ENCODE measurements at regions not wholly inside any gene's neighbourhood (a gene's known extent, or its start where the extent isn't known, plus 50 kb on each side); places are given as distances from the start of the nearest gene placed in this dataset.

DNA sequence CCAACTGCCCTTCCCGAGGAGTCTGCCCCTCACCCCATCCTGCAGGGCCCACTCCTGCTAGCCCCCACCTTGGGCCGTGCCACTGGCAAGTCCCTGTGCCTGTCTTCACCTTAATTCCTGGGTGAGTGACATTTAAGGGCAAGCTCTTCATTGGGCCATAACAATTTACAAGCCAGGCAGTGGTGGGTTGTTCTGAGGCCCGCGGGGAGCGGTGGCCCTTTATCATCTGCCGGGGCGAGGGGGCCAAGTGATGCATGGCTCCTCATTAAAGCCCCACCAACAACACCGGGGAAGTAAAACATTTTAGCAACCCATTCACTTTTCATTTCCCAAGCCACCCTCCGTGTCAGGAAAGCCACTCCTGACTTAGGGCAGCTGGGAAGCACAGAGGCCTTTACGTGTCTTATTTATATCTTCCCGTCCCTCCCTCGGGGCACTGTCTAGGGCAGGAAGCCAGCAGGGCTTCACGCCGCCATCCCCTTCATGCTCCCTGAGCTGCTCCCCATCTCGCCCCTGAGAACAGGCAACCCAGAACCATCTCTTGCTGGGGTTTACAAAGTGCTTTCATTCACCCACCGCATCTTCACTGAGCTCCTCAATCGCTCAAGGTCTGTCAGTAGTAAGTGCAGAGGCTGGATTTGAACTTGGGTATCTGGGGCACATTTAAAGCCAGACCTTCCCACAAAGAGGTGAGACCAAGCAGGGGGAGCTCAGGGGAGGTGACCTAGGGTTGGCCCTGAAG is 55.5 kb upstream of the CCDC167 start:
- DNase-seq: no peak

DNA sequence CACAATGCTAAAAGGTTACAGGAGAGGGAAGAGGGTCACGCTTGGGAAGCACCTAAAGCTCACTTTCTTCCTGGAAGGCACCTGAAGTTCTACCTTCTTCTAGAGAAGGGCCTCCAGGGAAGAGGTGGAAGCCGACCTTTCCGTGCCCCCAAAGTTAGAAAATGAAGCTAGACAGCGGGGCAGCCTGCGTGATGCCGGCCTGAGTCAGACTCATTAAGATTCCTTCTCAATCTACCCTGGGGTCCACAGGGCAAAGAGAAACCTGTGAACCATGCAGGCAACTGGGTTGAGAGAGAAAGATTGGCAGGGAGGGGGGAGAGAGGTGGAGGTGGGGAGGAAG is 54.8 kb upstream of the CCDC167 start:
- no peak for DNase-seq

- DNase-seq: no peak
Observed at GRCh38 chr6:37552267-37552666, 52.6 kb upstream of the CCDC167 start.

GRCh38 chr6:37551867-37552266 is 52.2 kb upstream of the CCDC167 start:
- DNase-seq: no peak

- DNase-seq: no peak
Observed at GRCh38 chr6:37551446-37551845, 51.8 kb upstream of the CCDC167 start.

DNA sequence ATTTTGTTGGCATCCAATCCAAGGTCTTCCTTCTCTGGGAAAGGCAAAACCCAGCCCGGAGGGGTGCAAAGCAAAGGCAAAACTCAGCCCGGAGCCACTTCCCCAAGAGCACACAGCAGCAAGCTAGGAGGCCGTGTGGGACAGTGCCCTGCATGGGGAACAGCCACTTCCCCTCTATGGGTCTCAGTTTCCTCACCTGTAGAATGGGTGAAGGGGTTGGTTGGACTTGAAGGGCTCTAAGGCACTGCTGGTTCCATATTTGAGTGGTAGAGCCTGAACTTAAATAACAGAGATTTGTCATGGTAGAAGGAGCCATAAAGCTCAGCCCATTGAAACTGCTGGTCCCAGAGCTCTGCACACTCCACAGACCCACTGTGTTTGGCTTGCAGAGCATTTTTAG is 51.3 kb upstream of the CCDC167 start:
- DNase-seq: no peak

DNA sequence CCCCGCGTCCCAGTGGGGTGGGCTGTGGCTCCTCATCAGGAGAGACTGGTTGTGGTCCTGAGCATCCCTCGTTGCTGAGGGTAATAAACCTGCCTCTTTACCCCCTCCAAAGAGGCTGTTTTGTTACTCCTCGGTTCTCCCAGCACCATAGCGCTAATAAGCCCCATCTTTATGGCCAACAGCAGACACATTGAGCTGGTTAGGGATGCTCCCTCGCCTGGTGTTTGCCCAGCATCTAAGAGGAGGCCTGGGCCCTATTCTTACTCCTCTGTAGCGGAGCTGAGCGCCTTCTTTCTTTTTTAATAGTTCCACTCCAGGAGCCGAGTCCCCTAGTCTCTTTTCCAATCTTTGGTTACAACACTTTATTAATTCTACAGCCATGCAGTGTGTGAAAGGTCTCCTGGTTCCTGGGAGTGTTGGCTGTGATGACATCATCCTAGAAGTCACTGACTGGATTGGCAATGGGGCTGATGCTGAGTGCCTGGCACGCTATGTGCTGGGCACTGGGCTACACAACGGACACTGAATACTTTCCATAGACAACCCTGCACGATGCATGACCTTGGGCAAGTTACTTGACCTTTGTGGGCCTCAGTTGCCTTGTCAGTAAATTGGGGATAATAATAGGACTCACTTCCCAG is 50.6 kb upstream of the CCDC167 start:
- DNase-seq: no peak

GRCh38 chr6:37549558-37549957 is 49.9 kb upstream of the CCDC167 start:
- no peak for DNase-seq
